Common myeloid progenitor, CD34-positive (primary cell): ENCODE measurements at regions not wholly inside any gene's neighbourhood (a gene's known extent, or its start where the extent isn't known, plus 50 kb on each side); places are given as distances from the start of the nearest gene placed in this dataset.

ENCODE experiments used
- CTCF ChIA-PET: fragments of 350-600 bp; sonication (Branson Sonifier 250); formaldehyde crosslinking; loops from one replicate; lab custom pipeline; 2021; ENCODE audit warnings: antibody characterized with exemption; lab: Charles Lee
- POLR2A ChIA-PET: fragments of 350-600 bp; sonication (Branson Sonifier 250); formaldehyde crosslinking; loops from one replicate; lab custom pipeline; 2021; ENCODE audit warnings: antibody characterized with exemption; lab: Charles Lee
- DNase-seq, 3 donors: peaks; one replicate each; pipeline versions ENCODE4 v3.0.0 to v3.0.0-alpha.2; 2013
- H3K27ac ChIP-seq, 2 experiments: 1 replicate in 1 of 2; 2 replicates in 1 of 2; pipeline ENCODE4 v1.7.0; 2013; ENCODE audit warnings: inconsistent platforms in 2 of 2, low read length in 2 of 2, mild to moderate bottlenecking in 2 of 2, low read depth in 1 of 2, moderate library complexity in 1 of 2; ENCODE audit not compliant: severe bottlenecking in 2 of 2, insufficient read depth in 1 of 2, poor library complexity in 1 of 2
- H3K27me3 ChIP-seq, 5 experiments: replicated peaks in 2 of 5; 1 replicate in 3 of 5; 2 replicates in 2 of 5; pipeline versions ENCODE4 v1.6.1 to v1.7.0; 2013; ENCODE audit warnings: low read length in 4 of 5, mild to moderate bottlenecking in 2 of 5, moderate library complexity in 2 of 5, inconsistent platforms in 1 of 5; ENCODE audit not compliant: insufficient read depth in 5 of 5, control insufficient read depth in 4 of 5
- H3K36me3 ChIP-seq, 4 experiments: 1 replicate in 2 of 4; 2 replicates in 2 of 4; pipeline versions ENCODE4 v1.6.1 to v1.7.0; 2013; ENCODE audit warnings: low read length in 3 of 4, control low read depth in 1 of 4, mild to moderate bottlenecking in 1 of 4; ENCODE audit not compliant: control insufficient read depth in 4 of 4, insufficient read depth in 4 of 4
- H3K4me1 ChIP-seq, 4 experiments: 1 replicate in 3 of 4; 2 replicates in 1 of 4; pipeline versions ENCODE4 v1.6.1 to v1.7.1; 2013; ENCODE audit warnings: low read length in 3 of 4, mild to moderate bottlenecking in 3 of 4, control low read depth in 1 of 4, inconsistent platforms in 1 of 4, moderate library complexity in 1 of 4; ENCODE audit not compliant: control insufficient read depth in 4 of 4, insufficient read depth in 4 of 4; ENCODE audit errors: control extremely low read depth in 1 of 4
- H3K4me3 ChIP-seq, 7 experiments: 1 replicate in 4 of 7; 2 replicates in 3 of 7; pipeline versions ENCODE4 v1.5.1 to v1.7.0; 2013; ENCODE audit warnings: mild to moderate bottlenecking in 7 of 7, low read length in 6 of 7, moderate library complexity in 6 of 7, inconsistent platforms in 2 of 7, low read depth in 2 of 7, control low read depth in 1 of 7; ENCODE audit not compliant: insufficient read depth in 4 of 7, control insufficient read depth in 1 of 7; ENCODE audit errors: extremely low read depth in 1 of 7
- H3K9me3 ChIP-seq, 5 experiments: 1 replicate in 4 of 5; 2 replicates in 1 of 5; pipeline versions ENCODE4 v1.6.1 to v1.7.1; 2013; ENCODE audit warnings: low read length in 4 of 5, mild to moderate bottlenecking in 2 of 5, inconsistent platforms in 1 of 5, low read depth in 1 of 5, moderate library complexity in 1 of 5; ENCODE audit not compliant: control insufficient read depth in 4 of 5, insufficient read depth in 2 of 5; ENCODE audit errors: control extremely low read depth in 1 of 5
- WGBS: methylation state at CpG from one replicate; pipeline ENCODE4 v1.1.5; 2013; ENCODE audit not compliant: insufficient coverage; 5-methylcytosine and 5-hydroxymethylcytosine counted together

DNA sequence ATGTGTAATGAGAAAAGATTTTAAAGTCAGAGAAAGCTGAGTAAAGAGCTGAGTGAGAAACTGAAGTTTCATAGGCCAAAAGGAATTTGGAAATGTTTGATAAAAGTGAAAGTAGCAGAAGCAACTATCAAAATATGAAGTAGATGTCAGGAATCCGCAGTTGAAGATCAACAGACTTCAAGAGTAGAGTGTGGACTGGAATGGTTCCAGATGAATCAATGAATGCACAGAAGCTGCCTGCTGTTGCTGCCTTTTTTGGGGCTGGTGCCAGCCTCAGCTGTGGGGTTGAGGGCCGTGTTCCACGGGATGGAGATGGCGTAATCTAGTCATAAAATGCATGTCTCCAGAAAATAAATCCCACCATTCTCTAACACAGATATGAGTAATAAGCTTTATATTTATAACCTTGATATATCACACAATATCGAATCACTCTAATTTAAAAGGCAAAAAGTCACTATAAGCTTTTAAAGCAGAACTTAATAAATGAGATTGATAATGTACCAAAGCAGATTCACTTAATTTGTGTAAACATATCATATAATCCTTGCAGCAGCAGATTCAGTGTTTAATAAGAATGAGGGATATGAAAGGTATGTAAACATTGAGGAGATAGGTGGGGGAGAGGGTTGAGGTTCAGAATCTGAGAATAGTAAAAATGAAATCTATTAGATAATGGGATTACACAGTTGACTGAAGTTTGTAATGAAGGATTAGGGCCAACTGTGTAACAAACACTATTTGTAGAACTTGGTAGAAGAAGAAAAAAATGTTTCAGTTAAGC, 652.3 kb upstream of the FTMT start:
- H3K4me3 ChIP-seq: no peak overlapping the region

DNA sequence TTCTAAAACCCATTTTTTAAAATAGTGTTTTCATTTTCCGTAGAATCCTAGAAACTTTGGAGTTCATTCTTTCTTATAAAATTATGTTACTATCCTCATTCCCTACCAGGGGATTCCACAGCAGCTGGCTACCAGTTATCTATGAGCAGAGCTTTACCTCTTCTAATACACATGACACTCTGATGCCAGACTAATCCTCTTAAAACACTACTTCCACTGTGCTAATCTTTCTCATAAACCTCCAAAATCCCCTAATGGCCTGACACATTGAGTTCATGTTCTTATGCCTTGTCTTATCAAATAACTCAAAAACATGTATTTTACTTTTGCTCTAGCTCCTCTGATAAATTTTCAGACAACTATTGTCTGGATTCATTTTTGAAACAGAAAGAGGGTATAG, 633.6 kb upstream of the FTMT start:
- CTCF ChIA-PET: no interaction called here
- no peak overlapping the region for H3K27ac ChIP-seq
- H3K27me3 ChIP-seq: no peaks in the 10 kb centered on the region
- WGBS: 80% methylated on average over 1 of the region's 1 CpG
- H3K4me3 ChIP-seq: no peak overlapping the region
- DNase-seq: no peak
- H3K36me3 ChIP-seq: no peaks in the 10 kb centered on the region
- peaks cover 0 to 13% (median 0%) of the 10 kb centered on the region in 5 experiments for H3K9me3 ChIP-seq
- POLR2A ChIA-PET: no interaction called here
- no peaks in the 10 kb centered on the region for H3K4me1 ChIP-seq

More for the DNA sequence above, 652.3 kb upstream of the FTMT start:
- ChIA-PET CTCF (interaction anchor here (0.6 kb wide), 1 partner anchor 599 kb away, joined by 3 read pairs; no protein-coding TSS in a partner anchor), POLR2A (no interaction called here)
- Histone ChIP-seq H3K27me3 (no peaks in the 10 kb centered on the region), H3K36me3 (no peaks in the 10 kb centered on the region), H3K27ac (no peak overlapping the region), H3K4me1 (no peaks in the 10 kb centered on the region), H3K9me3 (no peaks in the 10 kb centered on the region)
- DNase-seq: no peak
- 100% methylated on average over 1 of the region's 5 CpGs for WGBS

DNA sequence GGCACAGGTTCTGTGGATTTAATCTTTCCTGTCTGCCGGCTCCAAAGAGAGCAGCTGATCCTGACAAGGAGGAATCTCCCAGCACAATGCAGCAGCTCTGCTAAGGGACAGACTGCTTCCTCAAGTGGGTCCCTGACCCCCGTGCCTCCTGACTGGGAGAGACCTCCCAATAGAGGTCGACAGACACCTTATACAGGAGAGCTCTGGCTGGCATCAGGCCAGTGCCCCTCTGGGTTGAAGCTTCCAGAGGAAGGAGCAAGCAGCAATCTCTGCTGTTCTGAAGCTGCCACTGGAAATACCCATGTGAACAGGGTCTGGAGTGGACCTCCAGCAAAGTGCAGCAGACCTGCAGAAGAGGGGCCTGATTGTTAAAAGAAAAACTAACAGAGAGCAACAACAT, 630.2 kb upstream of the FTMT start:
- H3K27me3 ChIP-seq: no peaks in the 10 kb centered on the region
- POLR2A ChIA-PET: no interaction called here
- H3K4me1 ChIP-seq: no peaks in the 10 kb centered on the region
- H3K9me3 ChIP-seq: peaks cover 0 to 13% (median 0%) of the 10 kb centered on the region in 5 experiments
- WGBS: 92% methylated on average over 3 of the region's 3 CpGs
- CTCF ChIA-PET: no interaction called here
- H3K36me3 ChIP-seq: no peaks in the 10 kb centered on the region
- no peak for DNase-seq
- H3K27ac ChIP-seq: no peak overlapping the region
- H3K4me3 ChIP-seq: no peak overlapping the region

DNA sequence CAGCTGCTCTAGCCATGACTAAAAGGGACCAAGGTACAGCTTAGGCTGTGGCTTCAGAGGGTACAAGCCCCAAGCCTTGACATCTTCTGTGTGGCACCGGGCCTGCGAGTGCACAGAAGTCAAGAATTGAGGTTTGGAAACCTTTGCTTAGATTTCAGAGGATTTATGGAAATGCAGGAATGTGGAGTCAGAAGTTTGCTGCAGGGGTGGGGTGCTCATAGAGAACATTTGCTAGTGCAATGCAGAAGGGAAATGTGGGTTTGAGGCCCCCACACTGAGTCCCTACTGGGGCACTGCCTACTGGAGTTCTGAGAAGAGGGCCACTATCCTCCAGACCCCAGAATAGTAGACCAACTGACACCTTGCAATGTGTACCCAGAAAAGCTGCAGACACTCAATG, 624.9 kb upstream of the FTMT start:
- Histone ChIP-seq H3K36me3 (no peaks in the 10 kb centered on the region), H3K9me3 (peaks cover 0 to 28% (median under 1%) of the 10 kb centered on the region in 5 experiments), H3K27me3 (no peaks in the 10 kb centered on the region), H3K4me3 (no peak overlapping the region), H3K4me1 (no peaks in the 10 kb centered on the region), H3K27ac (no peak overlapping the region)
- WGBS: 70% methylated on average over 2 of the region's 2 CpGs
- CTCF ChIA-PET: no interaction called here
- POLR2A ChIA-PET: no interaction called here
- DNase-seq: no peak

DNA sequence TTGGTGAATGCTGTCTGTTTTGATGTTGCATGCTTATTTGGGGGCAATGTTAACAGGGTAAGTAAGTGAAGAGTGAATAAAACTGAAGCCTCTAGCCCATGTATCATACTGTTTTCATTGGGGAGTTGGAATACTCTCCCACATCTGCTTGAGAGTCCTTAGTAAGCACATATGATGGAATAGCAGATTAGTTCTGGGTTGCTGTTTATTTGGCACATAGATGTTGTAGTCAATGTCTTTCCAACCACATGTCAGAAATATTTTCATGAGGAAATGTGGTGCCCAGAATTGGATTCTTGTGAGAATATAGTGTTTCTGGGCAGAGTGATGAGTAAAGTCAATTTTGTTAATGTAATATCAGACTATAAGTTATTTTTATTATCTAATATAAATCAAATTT, 611.7 kb upstream of the FTMT start:
- no peak overlapping the region for H3K4me3 ChIP-seq
- no peaks in the 10 kb centered on the region for H3K27me3 ChIP-seq
- no peak for DNase-seq
- POLR2A ChIA-PET: no interaction called here
- no peak overlapping the region for H3K27ac ChIP-seq
- peaks cover 0 to 2% (median 0%) of the 10 kb centered on the region in 5 experiments for H3K9me3 ChIP-seq
- H3K4me1 ChIP-seq: no peaks in the 10 kb centered on the region
- no peaks in the 10 kb centered on the region for H3K36me3 ChIP-seq
- CTCF ChIA-PET: no interaction called here

DNA sequence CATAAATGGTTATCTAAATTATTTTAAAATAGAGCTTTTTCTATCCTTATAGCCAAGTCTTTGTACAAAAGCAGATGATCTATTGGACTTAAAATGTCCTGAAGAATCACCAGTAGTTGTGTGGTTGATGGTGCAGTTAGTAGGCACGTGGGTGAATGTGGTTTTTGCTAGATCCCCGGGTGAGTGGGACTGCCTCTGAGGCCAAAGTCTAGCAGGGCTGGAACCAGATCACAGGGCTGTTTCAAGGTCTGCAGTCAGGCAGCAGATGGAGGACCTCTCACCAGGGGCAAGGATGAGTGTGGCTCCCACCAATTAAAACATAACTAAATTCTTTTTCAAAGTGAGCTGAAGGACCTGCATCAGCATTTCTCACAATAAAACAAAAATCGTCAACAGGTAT, 604.7 kb upstream of the FTMT start:
- Histone ChIP-seq H3K9me3 (no peaks in the 10 kb centered on the region), H3K36me3 (no peaks in the 10 kb centered on the region), H3K4me1 (no peaks in the 10 kb centered on the region), H3K27me3 (no peaks in the 10 kb centered on the region), H3K27ac (no peak overlapping the region), H3K4me3 (no peak overlapping the region)
- ChIA-PET POLR2A (no interaction called here), CTCF (no interaction called here)
- 96% methylated on average over 3 of the region's 3 CpGs for WGBS
- DNase-seq: no peak

DNA sequence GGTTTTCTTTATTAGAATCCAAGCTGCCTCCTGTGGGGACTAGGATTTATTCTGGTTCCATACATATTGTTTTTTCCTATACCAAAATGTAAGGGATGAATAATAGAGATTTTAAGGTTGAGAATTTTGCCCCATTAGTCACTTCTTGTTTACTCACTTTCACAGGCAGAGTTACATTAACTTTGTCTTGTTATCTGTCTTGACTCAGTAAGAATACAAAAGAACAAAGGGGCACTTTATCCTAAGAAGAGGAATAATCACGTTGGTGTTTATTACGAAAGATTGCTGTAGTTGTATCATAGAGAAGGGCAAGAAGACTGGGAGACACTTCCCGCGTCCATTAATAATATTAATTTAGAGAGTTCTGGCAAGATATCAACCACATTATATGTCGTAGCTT, 599.7 kb upstream of the FTMT start:
- H3K36me3 ChIP-seq: no peaks in the 10 kb centered on the region
- no peak for DNase-seq
- no peaks in the 10 kb centered on the region for H3K27me3 ChIP-seq
- WGBS: no CpG with 5 or more reads among the region's 5 CpGs
- no peak overlapping the region for H3K4me3 ChIP-seq
- H3K27ac ChIP-seq: no peak overlapping the region
- ChIA-PET CTCF (no interaction called here), POLR2A (no interaction called here)
- H3K9me3 ChIP-seq: no peaks in the 10 kb centered on the region
- no peaks in the 10 kb centered on the region for H3K4me1 ChIP-seq
